Endothelial cell of umbilical vein (primary cell): ENCODE measurements at regions not wholly inside any gene's neighbourhood (a gene's known extent, or its start where the extent isn't known, plus 50 kb on each side); places are given as distances from the start of the nearest gene placed in this dataset.

Experiments used
- BruUV-seq: library from RNA; stranded (reverse); fragments of 400-500 nt; replicated peaks from 2 replicates; lab custom pipeline; 2021; lab: Mats Ljungman, UMichigan
- CTCF ChIA-PET: fragments of 300-600, 350-600 bp; sonication (Branson Sonifier 250); formaldehyde crosslinking; loops from one replicate; lab custom pipeline; 2021; ENCODE audit warnings: antibody characterized with exemption, inconsistent platforms; lab: Charles Lee
- POLR2A ChIA-PET: fragments of 300-600, 350-600 bp; sonication (Branson Sonifier 250); formaldehyde crosslinking; loops from one replicate; lab custom pipeline; 2021; ENCODE audit warnings: antibody characterized with exemption, inconsistent platforms; lab: Charles Lee
- DNase-seq: peaks from one replicate; pipeline ENCODE4 v3.0.0-alpha.2; 2011; ENCODE audit warnings: low read depth, low spot score
- FAIRE-seq: peaks from 2 replicates; lab custom pipeline; 2011; peaks lifted over from hg19 to GRCh38; lab: Jason Lieb, UNC
- H2AFZ ChIP-seq: 2 replicates; pipeline ENCODE4 v1.6.0; 2012; ENCODE audit warnings: low read depth, low read length, control low read depth, inconsistent platforms
- H3K27ac ChIP-seq: 2 replicates; pipeline ENCODE4 v1.5.1; 2011; ENCODE audit warnings: low read depth, mild to moderate bottlenecking, control low read depth, low read length, moderate library complexity; ENCODE audit not compliant: insufficient read depth
- H3K27me3 ChIP-seq, 2 experiments: 2 replicates each; pipeline versions ENCODE4 v1.6.0 to v1.6.1; 2011; ENCODE audit warnings: low read length in 2 of 2, mixed read lengths in 1 of 2; ENCODE audit not compliant: control insufficient read depth in 2 of 2, insufficient read depth in 2 of 2
- H3K36me3 ChIP-seq, 2 experiments: 2 replicates in 1 of 2; 3 replicates in 1 of 2; pipeline ENCODE4 v1.5.1; 2011; ENCODE audit warnings: low read length in 2 of 2, mild to moderate bottlenecking in 1 of 2, moderate library complexity in 1 of 2; ENCODE audit not compliant: control insufficient read depth in 2 of 2, insufficient read depth in 2 of 2; ENCODE audit errors: extremely low read depth in 1 of 2
- H3K4me1 ChIP-seq: 3 replicates; pipeline ENCODE4 v1.5.1; 2011; ENCODE audit warnings: mild to moderate bottlenecking, low read length; ENCODE audit not compliant: control insufficient read depth, insufficient read depth; ENCODE audit errors: extremely low read depth
- H3K4me2 ChIP-seq: 2 replicates; pipeline ENCODE4 v1.6.1; 2011; ENCODE audit warnings: low read length, control low read depth, mixed read lengths; ENCODE audit not compliant: insufficient read depth
- H3K4me3 ChIP-seq, 3 experiments: fragments of 200-600 bp in 1 of 3; sonication (generic), shearing (Covaris generic) in 1 of 3; replicated peaks in 1 of 3; 2 replicates each; pipeline ENCODE4 v1.5.1; 2011 to 2016; ENCODE audit warnings: control low read depth in 3 of 3, low read length in 3 of 3, mild to moderate bottlenecking in 2 of 3, inconsistent platforms in 1 of 3, low read depth in 1 of 3, moderate library complexity in 1 of 3; ENCODE audit not compliant: insufficient read depth in 1 of 3
- H3K79me2 ChIP-seq: 2 replicates; pipeline ENCODE4 v1.6.0; 2012; ENCODE audit warnings: low read length, inconsistent platforms; ENCODE audit not compliant: control insufficient read depth, insufficient read depth
- H3K9ac ChIP-seq: replicated peaks from 2 replicates; pipeline ENCODE3; 2011; ENCODE audit warnings: low read length, control low read depth; ENCODE audit not compliant: insufficient read depth; ENCODE audit errors: extremely low read depth
- H3K9me1 ChIP-seq: replicated peaks from 3 replicates; pipeline ENCODE4 v1.6.0; 2011; ENCODE audit warnings: mild to moderate bottlenecking, low read length; ENCODE audit not compliant: control insufficient read depth, insufficient read depth; ENCODE audit errors: extremely low read depth
- H3K9me3 ChIP-seq: replicated peaks from 2 replicates; pipeline ENCODE4 v1.5.1; 2012; ENCODE audit warnings: low read length, inconsistent platforms; ENCODE audit not compliant: control insufficient read depth, insufficient read depth
- H4K20me1 ChIP-seq: replicated peaks from 2 replicates; pipeline ENCODE3; 2011; ENCODE audit warnings: mild to moderate bottlenecking, low read length; ENCODE audit not compliant: control insufficient read depth, insufficient read depth; ENCODE audit errors: extremely low read depth
- CTCF ChIP-seq, 2 donors: IDR thresholded peaks; 1 replicate in 1 of 2; 2 replicates in 1 of 2; pipeline ENCODE4 v1.5.1; 2011; ENCODE audit warnings: low read length in 2 of 2, mild to moderate bottlenecking in 2 of 2, moderate library complexity in 2 of 2, control low read depth in 1 of 2, inconsistent platforms in 1 of 2, low read depth in 1 of 2; ENCODE audit not compliant: insufficient read depth in 1 of 2; ENCODE audit errors: extremely low read depth in 1 of 2
- EZH2 ChIP-seq: IDR thresholded peaks from 2 replicates; pipeline ENCODE4 v1.6.1; 2012; ENCODE audit warnings: borderline replicate concordance, low read depth, mild to moderate bottlenecking, moderate library complexity, low read length, inconsistent platforms; ENCODE audit not compliant: severe bottlenecking
- FOS ChIP-seq: IDR thresholded peaks from 2 replicates; pipeline ENCODE4 v1.6.1; 2011; ENCODE audit warnings: mild to moderate bottlenecking, low read length, moderate library complexity, borderline replicate concordance; ENCODE audit not compliant: insufficient read depth
- GATA2 ChIP-seq: IDR thresholded peaks from 2 replicates; pipeline ENCODE4 v1.7.0; 2011; ENCODE audit warnings: low read depth, mild to moderate bottlenecking, moderate library complexity, mixed read lengths, low read length; ENCODE audit not compliant: insufficient read length, insufficient read depth
- JUN ChIP-seq: IDR thresholded peaks from 2 replicates; pipeline ENCODE4 v1.6.1; 2011; ENCODE audit warnings: borderline replicate concordance, low read depth; ENCODE audit not compliant: insufficient read length, insufficient read depth
- MYC ChIP-seq: IDR thresholded peaks from one replicate; pipeline ENCODE4 v1.6.1; 2011; ENCODE audit warnings: mild to moderate bottlenecking, low read depth, low read length
- POLR2A ChIP-seq: IDR thresholded peaks from 2 replicates; pipeline ENCODE4 v1.6.1; 2012; ENCODE audit warnings: low read depth, mild to moderate bottlenecking, control low read depth, low read length
- POLR2AphosphoS5 ChIP-seq: IDR thresholded peaks from 2 replicates; pipeline ENCODE4 v1.6.1; 2012; ENCODE audit warnings: low read depth, mild to moderate bottlenecking, control low read depth, low read length, moderate library complexity; ENCODE audit not compliant: insufficient read depth
- dilution Hi-C: fragments of 300-500 bp; cut with MboI; formaldehyde crosslinking; loops from one replicate; pipeline ENCODE4 v1.15.0; 2019; ENCODE audit warnings: low sequenced_read_pairs; ENCODE audit not compliant: extremely low pct_ligation_motif_present
- intact Hi-C: fragments of 100-400 bp; cut with micrococcal nuclease; formaldehyde crosslinking; loops from one replicate; pipeline ENCODE4 v1.10.0; 2022
- TF ChIP-seq, protein P1 (sequence below): IDR thresholded peaks from 2 replicates; pipeline ENCODE4 v1.6.1; 2011; ENCODE audit not compliant: insufficient read depth, insufficient read length

DNA sequence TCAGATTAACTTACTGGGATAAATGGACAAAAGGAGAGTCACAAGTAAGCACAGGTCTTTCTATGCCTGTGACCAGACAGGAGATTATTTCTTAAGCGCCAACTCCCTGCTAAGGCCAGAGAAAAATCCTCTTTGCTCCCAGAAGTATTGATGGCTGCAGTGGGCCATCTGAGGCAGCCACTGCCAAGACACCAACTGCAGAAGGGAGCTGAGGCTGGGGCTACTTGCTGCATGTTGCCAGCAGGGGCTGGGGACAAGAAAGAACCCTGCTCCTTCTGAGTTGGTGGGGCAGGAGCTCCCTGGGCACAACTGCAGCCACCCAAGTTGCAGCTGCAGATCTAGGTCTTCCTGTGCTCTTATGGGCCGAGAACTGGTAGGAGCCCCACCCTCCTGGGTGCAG, 1075.3 kb downstream of the PCDH18 start:
- CTCF ChIA-PET, result interaction anchor here (1.3 kb wide), 1 partner anchor 9 kb away, joined by 5 read pairs; no protein-coding TSS in a partner anchor
- Histone ChIP-seq H3K36me3 (no peaks in the 10 kb centered on the region), H2AFZ (no peak overlapping the region), H3K4me2 (no peak overlapping the region), H3K9me1 (no peaks in the 10 kb centered on the region), H3K9ac (no peak overlapping the region), H3K4me1 (no peaks in the 10 kb centered on the region), H3K79me2 (no peaks in the 10 kb centered on the region), H3K27me3 (no peaks in the 10 kb centered on the region), H3K27ac (no peak overlapping the region), H3K9me3 (no peaks in the 10 kb centered on the region), H4K20me1 (no peaks in the 10 kb centered on the region), H3K4me3 (no peak overlapping the region)
- POLR2A ChIA-PET, result no interaction called here
- no peak for FAIRE-seq
- dilution Hi-C loops, result no loop called here
- TF ChIP-seq POLR2A (no peak), FOS (no peak), EZH2 (no peak), JUN (no peak), MYC (no peak), POLR2AphosphoS5 (no peak), GATA2 (no peak), CTCF (IDR thresholded peaks at IDR 0.05; ENCODE audit: extremely low read depth in 1 of 2, insufficient read depth in 1 of 2, low read depth in 1 of 2, low read length in 2 of 2) (no peak)
- TF ChIP-seq, protein P1, sequence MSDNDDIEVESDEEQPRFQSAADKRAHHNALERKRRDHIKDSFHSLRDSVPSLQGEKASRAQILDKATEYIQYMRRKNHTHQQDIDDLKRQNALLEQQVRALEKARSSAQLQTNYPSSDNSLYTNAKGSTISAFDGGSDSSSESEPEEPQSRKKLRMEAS, result no peak
- BruUV-seq, result no TSS peak
- no peak for DNase-seq
- intact Hi-C loops, result no loop called here
